Osteoblast (primary cell): ENCODE measurements at regions not wholly inside any gene's neighbourhood (a gene's known extent, or its start where the extent isn't known, plus 50 kb on each side); places are given as distances from the start of the nearest gene placed in this dataset.

Experiments used
- DNase-seq: peaks from one replicate; pipeline ENCODE4 v3.0.0; 2011; ENCODE audit warnings: low spot score, mixed read lengths; ENCODE audit not compliant: insufficient read length; ENCODE audit errors: missing footprints
- H2AFZ ChIP-seq: 2 replicates; pipeline ENCODE4 v1.6.0; 2011; ENCODE audit warnings: mild to moderate bottlenecking, low read length
- H3K27ac ChIP-seq: 2 replicates; pipeline ENCODE4 v1.5.1; 2011; ENCODE audit warnings: mild to moderate bottlenecking, low read depth, low read length, moderate library complexity
- H3K27me3 ChIP-seq: 2 replicates; pipeline ENCODE4 v1.6.0; 2012; ENCODE audit warnings: mild to moderate bottlenecking, control low read depth, inconsistent platforms, low read length, moderate library complexity; ENCODE audit not compliant: insufficient read depth
- H3K36me3 ChIP-seq: 2 replicates; pipeline ENCODE4 v1.5.1; 2011; ENCODE audit warnings: mild to moderate bottlenecking, low read length, control low read depth, moderate library complexity; ENCODE audit not compliant: insufficient read depth
- H3K4me1 ChIP-seq: 2 replicates; pipeline ENCODE4 v1.5.1; 2011; ENCODE audit warnings: mild to moderate bottlenecking, low read length, control low read depth, moderate library complexity; ENCODE audit not compliant: insufficient read depth
- H3K4me2 ChIP-seq: 2 replicates; pipeline ENCODE4 v1.6.0; 2011; ENCODE audit warnings: mild to moderate bottlenecking, low read length; ENCODE audit not compliant: insufficient read depth
- H3K4me3 ChIP-seq: fragments of 200-600 bp; sonication (generic); 3 replicates; pipeline ENCODE4 v1.5.1; 2012; ENCODE audit warnings: mild to moderate bottlenecking, low read length, inconsistent platforms; ENCODE audit not compliant: insufficient read depth
- H3K79me2 ChIP-seq: 2 replicates; pipeline ENCODE4 v1.6.0; 2012; ENCODE audit warnings: mild to moderate bottlenecking, low read length, control low read depth, inconsistent platforms; ENCODE audit not compliant: insufficient read depth
- H3K9me3 ChIP-seq: 2 replicates; pipeline ENCODE4 v1.5.1; 2011; ENCODE audit warnings: low read depth, low read length, control low read depth
- H4K20me1 ChIP-seq: 2 replicates; pipeline ENCODE4 v1.6.0; 2012; ENCODE audit warnings: mild to moderate bottlenecking, low read length, control low read depth; ENCODE audit not compliant: insufficient read depth
- CTCF ChIP-seq: IDR thresholded peaks from 2 replicates; pipeline ENCODE4 v1.5.1; 2011; ENCODE audit warnings: mild to moderate bottlenecking, low read depth, low read length, moderate library complexity; ENCODE audit errors: extremely low read depth

GRCh38 chr4:82138374-82138773 lies 235.4 kb downstream of the HNRNPD start:
- Histone ChIP-seq H3K4me3 (no peak overlapping the region), H3K27me3 (no peaks in the 10 kb centered on the region), H4K20me1 (no peaks in the 10 kb centered on the region), H3K4me2 (no peak overlapping the region), H3K9me3 (no peaks in the 10 kb centered on the region), H3K36me3 (no peaks in the 10 kb centered on the region), H3K79me2 (no peaks in the 10 kb centered on the region), H2AFZ (no peak overlapping the region), H3K4me1 (no peaks in the 10 kb centered on the region), H3K27ac (no peak overlapping the region)
- TF ChIP-seq CTCF, result no peak
- no peak for DNase-seq

- no peaks in the 10 kb centered on the region for H3K4me1 ChIP-seq
- no peaks in the 10 kb centered on the region for H3K36me3 ChIP-seq
- no peak overlapping the region for H3K4me2 ChIP-seq
- no peaks in the 10 kb centered on the region for H3K79me2 ChIP-seq
- H3K27me3 ChIP-seq, result no peaks in the 10 kb centered on the region
- H3K27ac ChIP-seq, result no peak overlapping the region
- H3K9me3 ChIP-seq, result no peaks in the 10 kb centered on the region
- H3K4me3 ChIP-seq, result no peak overlapping the region
- no peak overlapping the region for H2AFZ ChIP-seq
- TF ChIP-seq CTCF, result no peak
- H4K20me1 ChIP-seq, result no peaks in the 10 kb centered on the region
- DNase-seq, result no peak
Measured at GRCh38 chr4:82136161-82136801, 237.5 kb downstream of the HNRNPD start.

- Histone ChIP-seq H3K4me2 (no peak overlapping the region), H4K20me1 (no peaks in the 10 kb centered on the region), H3K4me3 (no peak overlapping the region), H3K27me3 (no peaks in the 10 kb centered on the region), H3K79me2 (no peaks in the 10 kb centered on the region), H3K27ac (no peak overlapping the region), H2AFZ (no peak overlapping the region), H3K36me3 (no peaks in the 10 kb centered on the region), H3K9me3 (no peaks in the 10 kb centered on the region), H3K4me1 (no peaks in the 10 kb centered on the region)
- no peak for DNase-seq
- no peak for TF ChIP-seq CTCF
Measured at GRCh38 chr4:82128355-82128754, 245.4 kb downstream of the HNRNPD start.

GRCh38 chr4:82126512-82127040 lies 247.2 kb downstream of the HNRNPD start:
- no peak overlapping the region for H3K4me2 ChIP-seq
- H3K27me3 ChIP-seq, result no peaks in the 10 kb centered on the region
- H3K4me3 ChIP-seq, result no peak overlapping the region
- no peak overlapping the region for H2AFZ ChIP-seq
- H3K27ac ChIP-seq, result no peak overlapping the region
- no peaks in the 10 kb centered on the region for H3K79me2 ChIP-seq
- H3K9me3 ChIP-seq, result no peaks in the 10 kb centered on the region
- no peak for DNase-seq
- H4K20me1 ChIP-seq, result no peaks in the 10 kb centered on the region
- no peaks in the 10 kb centered on the region for H3K36me3 ChIP-seq
- no peaks in the 10 kb centered on the region for H3K4me1 ChIP-seq
- TF ChIP-seq CTCF, result no peak
